IMR-90 (cell line): ENCODE measurements at regions not wholly inside any gene's neighbourhood (a gene's known extent, or its start where the extent isn't known, plus 50 kb on each side); places are given as distances from the start of the nearest gene placed in this dataset.

ENCODE experiments used
- ATAC-seq: fragments of 200-7000 bp; cut with Tn5 transposase; 2 replicates; pipeline ENCODE4 v1.9.1; 2020; ENCODE audit warnings: low read depth, mild to moderate bottlenecking, moderate library complexity
- BruUV-seq: library from RNA; stranded (reverse); fragments of 400-500 nt; replicated peaks from 2 replicates; lab custom pipeline; 2021; lab: Mats Ljungman, UMichigan
- CTCF ChIA-PET: fragments of 300-600 bp; formaldehyde crosslinking; extraction: SDS; loops from one replicate; lab custom pipeline; 2021; ENCODE audit warnings: antibody characterized with exemption; lab: Yijun Ruan, JAX
- POLR2A ChIA-PET: fragments of 300-600 bp; sonication (Branson Sonifier 250); formaldehyde crosslinking; loops from one replicate; lab custom pipeline; 2022; ENCODE audit warnings: antibody characterized with exemption; ENCODE audit not compliant: unreplicated experiment; lab: Charles Lee
- DNase-seq: peaks from one replicate; pipeline ENCODE4 v3.0.0; 2013
- H2AFZ ChIP-seq: replicated peaks from 2 replicates; pipeline ENCODE3; 2013; ENCODE audit warnings: low read length, mild to moderate bottlenecking; ENCODE audit not compliant: poor library complexity
- H2AK5ac ChIP-seq: 2 replicates; pipeline ENCODE4 v1.6.1; 2013; ENCODE audit warnings: low read depth, low read length, inconsistent platforms
- H2AK9ac ChIP-seq: replicated peaks from 2 replicates; pipeline ENCODE3; 2013; ENCODE audit warnings: mild to moderate bottlenecking, low read depth, low read length, moderate library complexity; ENCODE audit not compliant: poor library complexity
- H2BK120ac ChIP-seq: 2 replicates; pipeline ENCODE4 v1.6.1; 2013; ENCODE audit warnings: low read depth, low read length, inconsistent platforms
- H2BK15ac ChIP-seq: 3 replicates; pipeline ENCODE4 v1.6.1; 2013; ENCODE audit warnings: low read depth, low read length, inconsistent platforms
- H2BK20ac ChIP-seq: 2 replicates; pipeline ENCODE4 v1.6.1; 2013; ENCODE audit warnings: low read depth, mild to moderate bottlenecking, inconsistent platforms, low read length, moderate library complexity
- H2BK5ac ChIP-seq: 2 replicates; pipeline ENCODE4 v1.6.1; 2013; ENCODE audit warnings: mild to moderate bottlenecking, low read depth, low read length, inconsistent platforms; ENCODE audit not compliant: poor library complexity, severe bottlenecking
- H3K14ac ChIP-seq: replicated peaks from 2 replicates; pipeline ENCODE4 v1.6.1; 2013; ENCODE audit warnings: low read depth, low read length, inconsistent platforms
- H3K18ac ChIP-seq: 2 replicates; pipeline ENCODE4 v1.6.1; 2013; ENCODE audit warnings: low read depth, low read length, control low read depth
- H3K23ac ChIP-seq: 2 replicates; pipeline ENCODE4 v1.6.1; 2013; ENCODE audit warnings: low read depth, low read length, inconsistent platforms
- H3K27ac ChIP-seq: 2 replicates; pipeline ENCODE4 v1.5.1; 2013; ENCODE audit warnings: mild to moderate bottlenecking, control low read depth, low read length; ENCODE audit not compliant: insufficient read depth
- H3K27me3 ChIP-seq: 2 replicates; pipeline ENCODE4 v1.6.1; 2013; ENCODE audit warnings: low read length; ENCODE audit not compliant: control insufficient read depth, insufficient read depth
- H3K36me3 ChIP-seq: 2 replicates; pipeline ENCODE4 v1.6.1; 2013; ENCODE audit warnings: low read length, mixed read lengths; ENCODE audit not compliant: control insufficient read depth, insufficient read depth
- H3K4ac ChIP-seq: 2 replicates; pipeline ENCODE4 v1.6.1; 2013; ENCODE audit warnings: low read depth, low read length, inconsistent platforms
- H3K4me1 ChIP-seq: 2 replicates; pipeline ENCODE4 v1.6.1; 2013; ENCODE audit warnings: low read length, mixed read lengths; ENCODE audit not compliant: control insufficient read depth, insufficient read depth
- H3K4me2 ChIP-seq: 2 replicates; pipeline ENCODE4 v1.6.1; 2013; ENCODE audit warnings: low read depth, mild to moderate bottlenecking, control low read depth, low read length, moderate library complexity
- H3K4me3 ChIP-seq: 2 replicates; pipeline ENCODE4 v1.5.1; 2013; ENCODE audit warnings: low read depth, mild to moderate bottlenecking, control low read depth, low read length, moderate library complexity; ENCODE audit not compliant: insufficient read depth
- H3K56ac ChIP-seq: 2 replicates; pipeline ENCODE4 v1.6.1; 2013; ENCODE audit warnings: low read length, inconsistent platforms; ENCODE audit not compliant: insufficient read depth; ENCODE audit errors: extremely low read depth
- H3K79me1 ChIP-seq, 2 experiments: 2 replicates each; pipeline ENCODE4 v1.6.1; 2013; ENCODE audit warnings: low read length in 2 of 2, inconsistent platforms in 1 of 2, low read depth in 1 of 2
- H3K9ac ChIP-seq: 2 replicates; pipeline ENCODE4 v1.6.1; 2013; ENCODE audit warnings: low read depth, low read length, control low read depth
- H3K9me1 ChIP-seq: 2 replicates; pipeline ENCODE4 v1.6.1; 2013; ENCODE audit warnings: low read length, inconsistent platforms; ENCODE audit not compliant: insufficient read depth
- H3K9me3 ChIP-seq: 2 replicates; pipeline ENCODE4 v1.6.1; 2013; ENCODE audit warnings: low read length; ENCODE audit not compliant: control insufficient read depth, insufficient read depth
- H4K20me1 ChIP-seq: 2 replicates; pipeline ENCODE4 v1.6.1; 2013; ENCODE audit warnings: low read length, inconsistent platforms; ENCODE audit not compliant: insufficient read depth
- H4K5ac ChIP-seq: 2 replicates; pipeline ENCODE4 v1.6.1; 2013; ENCODE audit warnings: mild to moderate bottlenecking, low read depth, low read length, control low read depth
- H4K8ac ChIP-seq, 2 experiments: 2 replicates each; pipeline ENCODE4 v1.6.1; 2013; ENCODE audit warnings: low read depth in 2 of 2, low read length in 2 of 2, control low read depth in 1 of 2, inconsistent platforms in 1 of 2
- H4K91ac ChIP-seq: 2 replicates; pipeline ENCODE4 v1.6.1; 2013; ENCODE audit warnings: low read depth, low read length, inconsistent platforms; ENCODE audit not compliant: insufficient read depth
- BHLHE40 ChIP-seq: fragments of 150-350 bp; IDR thresholded peaks from 2 replicates; pipeline ENCODE4 v1.6.1; 2016; ENCODE audit warnings: mild to moderate bottlenecking, low read depth, low read length
- CHD1 ChIP-seq: IDR thresholded peaks from 2 replicates; pipeline ENCODE4 v1.6.1; 2012; ENCODE audit warnings: low read depth, low read length, improper control_type of control experiment
- MAFK ChIP-seq: IDR thresholded peaks from 2 replicates; pipeline ENCODE4 v1.6.1; 2012; ENCODE audit warnings: low read depth, low read length, improper control_type of control experiment
- MAZ ChIP-seq: IDR thresholded peaks from 2 replicates; pipeline ENCODE4 v1.6.1; 2012; ENCODE audit warnings: low read depth, mild to moderate bottlenecking, low read length, improper control_type of control experiment, moderate library complexity, borderline replicate concordance
- MXI1 ChIP-seq: IDR thresholded peaks from 2 replicates; pipeline ENCODE4 v1.6.1; 2012; ENCODE audit warnings: low read depth, mild to moderate bottlenecking, low read length, moderate library complexity, borderline replicate concordance
- RFX5 ChIP-seq: IDR thresholded peaks from 2 replicates; pipeline ENCODE4 v1.8.0; 2012; ENCODE audit warnings: low read depth, mild to moderate bottlenecking, low read length, moderate library complexity
- SMC3 ChIP-seq: fragments of 150-350 bp; IDR thresholded peaks from 2 replicates; pipeline ENCODE4 v1.6.1; 2016; ENCODE audit warnings: low read depth, mild to moderate bottlenecking, antibody characterized with exemption, low read length, moderate library complexity
- WGBS, 2 experiments: methylation state at CpG; one replicate each; pipeline versions ENCODE4 v1.1.5 to v1.1.7; 2013; ENCODE audit warnings: missing lambda C conversion rate in 2 of 2; ENCODE audit not compliant: insufficient read length in 1 of 2; ENCODE audit errors: extremely low coverage in 2 of 2; 5-methylcytosine and 5-hydroxymethylcytosine counted together
- dilution Hi-C: fragments of 300-500 bp; cut with HindIII; formaldehyde crosslinking; loops from one replicate; pipeline ENCODE4 v1.14.3; 2018; ENCODE audit warnings: low sequenced_read_pairs; ENCODE audit not compliant: unreplicated experiment
- in situ Hi-C: fragments of 300-500 bp; cut with MboI; formaldehyde crosslinking; loops from 3 replicates; pipeline ENCODE4 v1.14.3; 2019; ENCODE audit warnings: low sequenced_read_pairs, inconsistent platforms, mixed read lengths
- intact Hi-C: fragments of 100-400 bp; cut with micrococcal nuclease; formaldehyde crosslinking; loops from 2 replicates; pipeline ENCODE4 v1.10.0; 2022
- TF ChIP-seq, protein P1 (sequence below): conservative IDR thresholded peaks from 2 replicates; pipeline ENCODE4 v1.5.1; 2012; ENCODE audit warnings: mild to moderate bottlenecking, low read depth, low read length, improper control_type of control experiment
- TF ChIP-seq, protein P2 (sequence below): fragments of 150-350 bp; IDR thresholded peaks from 2 replicates; pipeline ENCODE4 v1.6.1; 2016; ENCODE audit warnings: low read depth, mild to moderate bottlenecking, low read length, moderate library complexity, borderline replicate concordance
- TF ChIP-seq, protein P3 (sequence below): fragments of 150-350 bp; IDR thresholded peaks from 2 replicates; pipeline ENCODE4 v1.6.1; 2017; ENCODE audit warnings: mild to moderate bottlenecking, antibody characterized with exemption, low read length, low read depth

DNA sequence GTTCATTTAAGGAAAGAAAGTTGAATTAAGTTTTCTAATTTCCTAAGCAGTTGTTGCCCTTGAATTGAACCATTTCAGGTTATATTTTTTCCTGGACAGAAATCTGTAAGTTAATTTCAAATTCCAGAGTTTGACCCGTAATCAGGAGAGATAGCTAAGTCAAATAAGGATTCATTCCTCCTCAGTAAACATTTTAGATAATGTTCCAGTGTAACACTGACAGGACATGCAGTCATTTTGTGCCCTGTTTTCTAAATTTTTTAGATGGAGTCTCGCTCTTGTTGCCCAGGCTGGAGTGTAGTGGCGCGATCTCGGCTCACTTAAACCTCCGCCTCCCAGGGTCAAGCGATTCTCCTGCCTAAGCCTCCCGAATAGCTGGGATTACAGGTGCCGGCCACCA is 371.7 kb downstream of the DIPK2A start:
- Histone ChIP-seq H4K5ac (no peak overlapping the region), H4K8ac (no peak overlapping the region), H3K14ac (no peak overlapping the region), H3K4ac (no peak overlapping the region), H2AK5ac (no peak overlapping the region), H3K4me2 (no peak overlapping the region), H3K36me3 (no peaks in the 10 kb centered on the region), H3K4me3 (no peak overlapping the region), H3K79me1 (no peaks in the 10 kb centered on the region), H2BK15ac (no peak overlapping the region), H3K27me3 (no peaks in the 10 kb centered on the region), H3K27ac (no peak overlapping the region), H3K9ac (no peak overlapping the region), H2AK9ac (no peak overlapping the region), H3K9me1 (no peaks in the 10 kb centered on the region), H2BK5ac (no peak overlapping the region), H4K91ac (no peak overlapping the region), H3K4me1 (no peaks in the 10 kb centered on the region), H2AFZ (no peak overlapping the region), H4K20me1 (no peaks in the 10 kb centered on the region), H3K9me3 (no peaks in the 10 kb centered on the region), H3K23ac (no peak overlapping the region), H3K56ac (no peak overlapping the region), H3K18ac (no peak overlapping the region), H2BK20ac (no peak overlapping the region), H2BK120ac (no peak overlapping the region)
- in situ Hi-C loops (no loop called here), intact Hi-C loops (no loop called here), dilution Hi-C loops (no loop called here)
- no peak for DNase-seq
- no peak for TF ChIP-seq MXI1
- no peak for TF ChIP-seq RFX5
- TF ChIP-seq SMC3, result no peak
- TF ChIP-seq, protein P1, sequence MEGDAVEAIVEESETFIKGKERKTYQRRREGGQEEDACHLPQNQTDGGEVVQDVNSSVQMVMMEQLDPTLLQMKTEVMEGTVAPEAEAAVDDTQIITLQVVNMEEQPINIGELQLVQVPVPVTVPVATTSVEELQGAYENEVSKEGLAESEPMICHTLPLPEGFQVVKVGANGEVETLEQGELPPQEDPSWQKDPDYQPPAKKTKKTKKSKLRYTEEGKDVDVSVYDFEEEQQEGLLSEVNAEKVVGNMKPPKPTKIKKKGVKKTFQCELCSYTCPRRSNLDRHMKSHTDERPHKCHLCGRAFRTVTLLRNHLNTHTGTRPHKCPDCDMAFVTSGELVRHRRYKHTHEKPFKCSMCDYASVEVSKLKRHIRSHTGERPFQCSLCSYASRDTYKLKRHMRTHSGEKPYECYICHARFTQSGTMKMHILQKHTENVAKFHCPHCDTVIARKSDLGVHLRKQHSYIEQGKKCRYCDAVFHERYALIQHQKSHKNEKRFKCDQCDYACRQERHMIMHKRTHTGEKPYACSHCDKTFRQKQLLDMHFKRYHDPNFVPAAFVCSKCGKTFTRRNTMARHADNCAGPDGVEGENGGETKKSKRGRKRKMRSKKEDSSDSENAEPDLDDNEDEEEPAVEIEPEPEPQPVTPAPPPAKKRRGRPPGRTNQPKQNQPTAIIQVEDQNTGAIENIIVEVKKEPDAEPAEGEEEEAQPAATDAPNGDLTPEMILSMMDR, result no peak
- no peak for TF ChIP-seq BHLHE40
- TF ChIP-seq MAZ, result no peak
- TF ChIP-seq, protein P2, sequence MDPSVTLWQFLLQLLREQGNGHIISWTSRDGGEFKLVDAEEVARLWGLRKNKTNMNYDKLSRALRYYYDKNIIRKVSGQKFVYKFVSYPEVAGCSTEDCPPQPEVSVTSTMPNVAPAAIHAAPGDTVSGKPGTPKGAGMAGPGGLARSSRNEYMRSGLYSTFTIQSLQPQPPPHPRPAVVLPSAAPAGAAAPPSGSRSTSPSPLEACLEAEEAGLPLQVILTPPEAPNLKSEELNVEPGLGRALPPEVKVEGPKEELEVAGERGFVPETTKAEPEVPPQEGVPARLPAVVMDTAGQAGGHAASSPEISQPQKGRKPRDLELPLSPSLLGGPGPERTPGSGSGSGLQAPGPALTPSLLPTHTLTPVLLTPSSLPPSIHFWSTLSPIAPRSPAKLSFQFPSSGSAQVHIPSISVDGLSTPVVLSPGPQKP, result no peak
- TF ChIP-seq MAFK, result no peak
- TF ChIP-seq, protein P3, sequence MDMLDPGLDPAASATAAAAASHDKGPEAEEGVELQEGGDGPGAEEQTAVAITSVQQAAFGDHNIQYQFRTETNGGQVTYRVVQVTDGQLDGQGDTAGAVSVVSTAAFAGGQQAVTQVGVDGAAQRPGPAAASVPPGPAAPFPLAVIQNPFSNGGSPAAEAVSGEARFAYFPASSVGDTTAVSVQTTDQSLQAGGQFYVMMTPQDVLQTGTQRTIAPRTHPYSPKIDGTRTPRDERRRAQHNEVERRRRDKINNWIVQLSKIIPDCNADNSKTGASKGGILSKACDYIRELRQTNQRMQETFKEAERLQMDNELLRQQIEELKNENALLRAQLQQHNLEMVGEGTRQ, result no peak
- no peak for TF ChIP-seq CHD1
- ATAC-seq, result no peak
- no TSS peak for BruUV-seq
- POLR2A ChIA-PET, result no interaction called here
- CTCF ChIA-PET, result no interaction called here
- WGBS, 2 experiments, result 40% methylated on average over 1 of the region's 9 CpGs; no CpG with 5 or more reads in 1 of the 2 experiments
